Suppressor macrophage treated with lipopolysaccharide for 4 hours (primary cell): ENCODE measurements at regions not wholly inside any gene's neighbourhood (a gene's known extent, or its start where the extent isn't known, plus 50 kb on each side); places are given as distances from the start of the nearest gene placed in this dataset.

Source experiments
- DNase-seq: peaks from one replicate; pipeline ENCODE4 v3.0.0-alpha.2; 2020

DNA sequence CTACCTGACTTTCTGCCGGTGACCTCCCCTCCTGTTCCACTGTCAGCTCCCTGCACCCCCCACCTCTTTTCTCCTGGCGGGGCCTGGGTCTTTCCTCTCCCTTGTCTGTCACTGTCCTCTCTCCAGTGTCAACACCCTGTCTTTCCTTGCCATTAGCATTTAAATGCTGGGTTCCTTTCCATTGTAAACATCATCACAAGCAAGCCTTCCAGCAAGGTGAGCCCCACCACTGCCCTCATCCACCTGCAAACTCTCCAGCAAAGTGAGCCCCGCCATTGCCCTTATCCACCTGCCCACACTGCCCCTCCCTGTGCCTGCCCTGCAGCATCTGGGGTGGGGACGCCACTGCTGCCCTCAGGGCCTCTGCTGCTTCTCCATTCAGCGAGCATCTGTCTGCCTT is 195.0 kb downstream of the ENGASE start:
- DNase-seq, result no peak

DNA sequence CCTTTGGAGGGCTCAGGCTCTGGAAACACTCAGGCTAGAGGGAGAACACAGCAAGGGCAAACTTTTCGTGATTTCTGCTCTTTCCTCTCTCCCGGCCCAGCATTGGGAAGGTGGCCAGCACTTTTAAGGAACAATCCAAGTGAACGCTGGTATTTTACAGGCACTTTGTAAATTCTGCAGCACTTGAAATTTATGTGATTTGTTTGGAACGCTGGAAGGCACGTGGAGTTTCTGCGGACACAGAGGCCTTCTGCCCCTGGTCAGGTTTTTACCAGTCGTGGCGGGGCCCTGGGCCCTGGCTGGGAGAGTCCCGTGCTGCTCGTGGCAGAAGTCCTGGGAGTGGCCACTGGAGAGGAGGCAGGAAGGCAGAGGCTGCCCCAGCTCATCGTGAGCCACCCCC is 188.6 kb downstream of the ENGASE start:
- DNase-seq, result no peak

DNA sequence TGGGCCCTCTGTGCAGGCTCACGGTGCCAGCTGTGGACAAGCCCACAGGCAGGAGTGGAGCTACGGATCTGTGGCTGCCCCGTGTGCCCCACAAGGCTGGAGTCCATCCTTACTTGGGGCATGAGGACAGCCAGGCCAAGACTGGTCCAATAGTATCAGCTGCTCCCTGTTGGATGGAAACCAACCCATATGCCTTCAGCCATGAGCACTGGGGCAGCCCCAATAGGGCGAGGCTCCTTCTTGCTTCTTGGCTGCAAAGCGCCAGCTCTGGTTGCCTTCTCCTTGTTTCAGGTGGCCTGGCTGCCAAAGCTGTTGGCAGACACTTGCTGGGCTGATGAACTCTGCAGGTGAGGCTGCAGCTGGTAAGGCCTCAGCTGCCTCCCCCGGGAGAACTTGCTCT is 188.0 kb downstream of the ENGASE start:
- no peak for DNase-seq

DNA sequence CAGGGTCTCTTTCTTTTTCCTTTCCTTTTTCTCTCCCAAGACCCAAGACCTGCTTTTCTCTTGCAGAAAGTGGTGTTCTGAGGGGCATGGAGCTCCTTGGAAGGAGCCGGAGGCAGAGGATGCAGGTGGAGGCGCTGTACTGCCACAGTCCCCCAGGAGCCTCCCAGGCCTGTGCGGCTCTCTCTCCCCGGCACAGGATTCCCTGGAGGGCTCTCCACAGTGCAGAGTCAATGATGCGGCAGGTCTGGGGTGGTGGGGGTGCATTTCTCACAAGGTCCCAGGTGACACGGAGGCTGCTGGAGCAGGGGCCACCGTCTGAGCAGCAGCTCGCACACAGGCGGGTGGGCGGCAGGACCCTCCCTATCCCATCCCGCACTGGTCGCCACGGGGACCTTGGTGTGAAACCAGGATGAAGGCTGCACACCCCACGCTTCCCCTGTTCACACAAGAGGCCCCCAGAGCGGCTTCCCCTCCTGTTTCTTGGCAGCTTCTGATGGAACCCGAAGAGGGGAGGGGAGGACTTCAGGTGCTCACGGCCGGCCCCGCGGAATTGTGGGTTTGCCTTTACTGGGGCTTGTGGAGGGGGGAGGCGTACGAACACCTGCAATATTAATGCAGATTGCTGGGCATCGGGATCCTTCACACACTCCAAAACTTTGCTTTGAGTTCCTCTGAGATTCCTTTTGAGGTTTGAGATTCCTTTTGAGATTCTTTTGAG is 186.9 kb downstream of the ENGASE start:
- DNase-seq, result no peak

DNA sequence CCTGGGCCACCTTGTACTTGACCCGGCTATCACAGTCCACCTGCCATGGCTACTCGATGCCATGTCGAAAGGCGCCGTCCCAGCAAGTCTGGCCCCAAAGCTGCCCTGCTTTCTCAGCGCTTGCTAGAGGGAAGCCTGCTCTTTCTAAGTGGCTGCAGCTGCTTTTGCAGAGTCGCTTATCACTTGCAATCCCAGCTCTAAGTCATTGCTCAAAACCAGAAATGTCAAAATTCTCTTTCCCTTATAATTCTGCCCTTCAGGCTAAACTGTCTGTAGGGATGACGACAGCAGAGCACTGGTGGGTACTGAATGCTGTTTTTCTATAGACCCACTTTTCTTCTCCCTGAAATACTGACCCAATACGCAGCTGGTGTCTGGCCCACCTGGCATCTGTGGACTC is 184.2 kb downstream of the ENGASE start:
- no peak for DNase-seq

DNA sequence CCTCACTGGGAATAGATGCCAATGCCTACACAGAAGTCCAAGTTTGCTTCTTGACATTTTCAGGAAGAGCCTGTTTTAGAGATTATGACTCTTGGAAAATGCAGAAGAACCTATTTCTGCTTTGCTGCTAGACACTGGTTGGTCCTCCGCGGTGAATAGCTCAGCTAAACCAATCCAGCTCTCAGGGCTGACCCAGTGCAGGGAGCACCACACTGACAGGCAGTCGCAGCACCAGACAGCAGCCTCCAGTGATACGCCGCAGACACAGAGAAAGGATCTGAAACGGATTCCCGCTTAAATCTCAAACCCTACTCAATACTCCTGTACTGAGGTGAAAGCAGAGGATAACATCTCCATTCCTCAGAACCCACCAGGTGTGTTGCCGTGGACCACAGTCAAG is 183.4 kb downstream of the ENGASE start:
- DNase-seq, result no peak

DNA sequence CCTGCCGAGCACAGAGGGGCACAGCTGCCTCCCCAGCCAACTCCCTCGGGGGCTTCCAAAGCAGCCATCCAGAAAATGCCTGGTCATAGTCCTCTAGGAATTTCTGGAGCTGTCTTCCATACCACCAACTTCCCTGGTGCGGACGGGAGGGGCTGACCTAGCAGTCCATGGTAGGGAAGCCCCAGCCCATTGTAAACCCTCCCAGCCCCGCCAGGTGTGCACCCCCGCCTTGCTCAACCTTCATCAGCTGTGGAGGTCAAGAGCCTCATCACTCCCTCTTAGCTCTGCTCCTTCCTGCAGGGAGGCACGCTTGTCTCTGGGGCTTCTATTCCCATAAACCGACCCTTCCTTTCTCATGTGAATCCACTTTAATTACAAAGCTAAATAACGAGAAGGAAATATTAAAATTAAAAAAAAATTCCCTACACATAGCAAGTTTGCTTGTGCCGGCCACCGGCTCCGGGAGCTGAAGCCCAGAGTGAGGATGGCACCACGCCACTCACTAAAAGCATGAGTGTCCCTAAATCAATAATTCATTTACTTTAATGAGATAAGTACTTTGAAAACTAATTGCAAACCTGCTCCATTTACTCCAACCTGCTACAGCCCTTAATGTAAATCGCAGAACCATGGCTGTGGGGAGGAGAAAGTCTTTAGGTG is 181.4 kb downstream of the ENGASE start:
- DNase-seq, result no peak

DNA sequence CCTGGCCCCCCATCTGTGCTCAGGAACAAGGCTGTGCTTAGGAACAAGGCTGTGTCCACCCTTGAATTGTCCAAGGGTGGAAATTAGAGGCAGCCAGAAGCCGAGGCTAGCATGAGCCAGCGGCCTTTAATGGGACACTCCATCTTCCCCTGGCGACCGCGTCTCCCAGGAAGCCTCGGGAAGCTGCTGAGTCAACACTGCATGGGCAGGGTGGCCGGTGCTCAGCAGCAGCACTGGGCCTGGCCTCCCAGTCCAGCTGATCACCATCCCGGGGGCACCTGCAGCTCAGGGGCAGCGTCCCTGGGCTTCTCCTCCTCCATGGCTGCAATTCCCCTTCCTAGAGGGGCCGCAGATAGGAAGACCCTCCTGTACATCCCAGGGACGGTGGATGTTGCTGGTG is 180.8 kb downstream of the ENGASE start:
- DNase-seq, result no peak

DNA sequence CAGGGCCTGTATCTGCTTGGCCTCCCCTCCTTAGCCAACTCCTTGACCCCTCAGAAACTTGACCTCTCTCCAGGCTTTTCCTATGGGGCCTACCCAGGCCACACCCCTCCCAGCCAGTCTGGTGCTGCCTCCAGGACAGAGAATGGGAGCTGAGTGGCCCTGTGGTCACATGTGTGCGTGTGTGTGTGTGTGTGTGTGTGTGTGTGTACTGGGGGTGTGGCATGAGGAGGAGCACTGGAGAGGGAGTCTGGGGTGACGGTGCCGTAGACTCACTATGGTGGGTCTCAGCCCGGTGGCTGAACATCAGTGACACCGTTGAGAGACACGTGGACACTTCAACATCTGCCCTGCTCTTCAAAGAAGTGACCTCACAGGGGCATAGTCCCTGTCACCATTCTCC is 180.4 kb downstream of the ENGASE start:
- DNase-seq, result no peak

DNA sequence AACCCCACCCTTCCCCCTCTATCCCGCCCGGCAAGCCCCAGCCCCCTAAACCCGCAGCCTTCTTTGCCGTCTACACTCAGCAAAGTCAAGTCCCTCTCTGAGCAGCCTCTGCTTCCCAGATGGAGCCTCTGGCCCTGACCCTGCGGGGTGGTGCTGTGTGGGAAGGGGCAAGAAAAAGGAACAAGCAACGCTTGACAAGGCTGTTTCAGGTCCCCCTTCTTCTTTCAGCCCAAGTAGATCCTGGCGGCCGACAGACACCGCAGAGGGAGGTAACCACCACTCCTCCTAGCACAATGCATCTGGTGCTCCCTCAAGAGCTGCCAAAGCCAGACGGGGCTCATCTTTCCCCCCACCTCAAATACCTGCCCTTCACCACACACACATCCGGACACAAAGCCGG is 178.3 kb downstream of the ENGASE start:
- DNase-seq, result no peak

DNA sequence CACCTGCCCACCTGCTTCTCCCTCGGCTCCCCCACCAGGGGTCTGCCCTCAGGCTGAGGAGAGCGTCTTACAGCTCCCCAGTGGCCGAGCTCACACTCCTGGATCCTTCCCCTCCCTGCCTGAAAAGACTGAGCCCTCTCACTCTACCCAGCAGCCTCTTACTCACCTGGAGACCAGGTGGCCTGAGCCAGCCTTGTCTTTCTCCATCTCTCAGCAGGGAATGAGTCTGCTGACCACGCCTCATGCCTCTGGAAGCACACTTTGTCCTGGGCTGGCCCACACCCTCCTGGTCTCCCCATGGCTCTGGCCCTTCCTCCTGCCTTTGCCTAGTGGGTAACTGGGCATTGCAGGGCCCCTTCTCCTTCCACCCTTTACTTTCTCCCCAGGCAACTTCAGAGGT is 177.2 kb downstream of the ENGASE start:
- no peak for DNase-seq

DNA sequence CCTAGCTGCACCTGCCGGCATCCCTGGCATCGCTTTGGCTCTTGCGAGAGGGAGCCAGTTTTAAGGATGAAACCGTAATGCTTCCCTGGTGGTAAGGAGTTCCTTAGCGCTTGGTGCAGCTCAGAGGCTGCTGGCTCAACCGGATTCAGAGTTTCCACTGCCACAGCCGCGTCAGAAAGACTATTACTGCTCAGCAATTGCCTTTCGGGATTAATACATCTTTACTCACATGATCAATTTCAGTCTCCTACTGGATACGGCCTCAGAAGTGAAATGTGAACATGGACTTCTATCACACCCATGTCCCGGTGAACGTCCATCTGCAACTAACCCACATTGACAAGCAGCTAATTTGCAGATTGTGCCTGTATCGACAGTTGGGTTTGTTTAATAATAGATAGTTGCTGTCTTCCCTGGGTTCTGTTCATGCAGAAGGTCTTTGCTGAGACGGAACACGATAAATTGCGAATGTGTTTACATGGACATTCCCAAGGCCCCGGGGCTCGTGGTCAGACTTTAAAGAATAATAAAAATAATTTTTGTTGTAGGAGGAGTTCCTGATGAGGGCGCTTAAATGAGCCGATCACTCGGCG is 175.4 kb downstream of the ENGASE start:
- DNase-seq, result no peak

DNA sequence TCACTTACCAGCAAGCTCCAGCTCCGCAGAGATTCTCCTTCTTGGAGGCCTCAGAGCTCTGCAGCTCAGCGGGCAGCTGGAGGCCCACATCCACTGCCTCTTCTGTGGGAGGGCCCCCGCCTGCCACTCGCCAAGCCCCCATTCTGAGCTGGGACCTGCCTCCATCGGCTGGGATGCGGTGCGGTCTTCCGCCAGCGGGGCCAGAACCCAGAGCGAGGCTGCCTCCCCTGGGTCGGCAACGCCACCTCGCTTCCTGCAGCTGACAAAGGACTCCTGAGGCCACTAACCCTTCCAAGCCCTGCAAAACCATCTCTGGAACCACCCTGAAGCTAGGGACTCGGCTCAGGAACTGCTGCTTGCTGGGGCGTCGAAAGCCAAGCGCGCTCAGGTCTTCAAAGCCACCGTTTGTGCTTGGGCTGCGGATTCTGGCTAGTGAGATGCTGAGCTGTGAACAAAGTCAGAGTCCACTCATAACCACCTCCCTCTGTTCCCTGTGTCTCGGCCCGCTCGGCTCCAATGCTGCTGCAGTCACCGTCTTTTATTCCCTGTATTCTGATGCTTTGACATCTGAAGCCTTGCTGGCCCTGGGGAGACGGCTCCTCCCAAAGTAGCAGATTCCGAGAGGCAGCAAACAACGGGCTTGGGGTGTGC is 174.3 kb downstream of the ENGASE start:
- DNase-seq, result no peak

DNA sequence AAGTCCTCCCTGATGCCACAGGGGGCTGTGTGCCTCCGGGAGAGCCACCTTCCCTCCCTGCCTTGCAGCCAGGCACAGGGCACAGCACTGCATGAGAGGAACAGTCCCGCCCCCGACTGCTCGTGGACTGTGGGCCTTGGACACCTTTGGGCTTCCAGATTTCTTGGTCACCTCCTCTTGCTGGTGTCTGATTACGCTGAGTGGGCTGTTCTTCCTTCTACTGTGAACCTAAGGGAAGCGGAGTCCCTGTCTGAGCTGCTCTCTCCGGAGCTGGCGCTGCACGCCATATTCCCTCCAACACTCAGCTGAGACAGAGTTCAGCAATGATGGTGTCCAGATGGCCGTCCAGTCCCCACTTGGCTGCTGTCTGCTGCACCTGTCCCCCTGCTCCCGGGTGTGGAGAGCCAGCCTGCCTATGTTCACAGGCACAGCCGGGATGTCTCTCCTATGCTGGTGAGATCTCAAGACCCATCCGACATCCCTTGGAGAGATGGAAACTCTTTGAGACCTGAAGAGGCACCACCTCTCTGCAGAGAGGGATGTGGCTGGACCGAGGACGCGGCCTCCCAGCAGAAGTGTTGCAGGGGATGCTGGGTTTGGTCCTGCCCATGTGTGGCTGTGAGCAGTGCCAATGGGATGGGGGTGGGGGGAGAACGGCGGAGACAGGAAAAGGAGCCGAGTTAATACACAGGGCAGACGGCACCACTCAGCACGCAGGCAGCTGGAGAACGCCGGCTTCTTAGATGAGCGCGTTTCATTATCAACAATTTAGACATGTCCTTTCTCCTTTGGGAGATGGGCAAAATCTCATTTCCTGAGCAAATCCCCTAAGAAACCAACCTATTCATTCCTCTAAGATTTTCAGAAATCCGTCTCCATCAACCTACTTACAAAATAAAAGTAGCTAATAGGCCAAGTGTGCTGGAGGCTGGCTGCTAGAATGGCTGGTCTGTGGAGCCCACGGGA is 171.9 kb downstream of the ENGASE start:
- DNase-seq, result no peak

DNA sequence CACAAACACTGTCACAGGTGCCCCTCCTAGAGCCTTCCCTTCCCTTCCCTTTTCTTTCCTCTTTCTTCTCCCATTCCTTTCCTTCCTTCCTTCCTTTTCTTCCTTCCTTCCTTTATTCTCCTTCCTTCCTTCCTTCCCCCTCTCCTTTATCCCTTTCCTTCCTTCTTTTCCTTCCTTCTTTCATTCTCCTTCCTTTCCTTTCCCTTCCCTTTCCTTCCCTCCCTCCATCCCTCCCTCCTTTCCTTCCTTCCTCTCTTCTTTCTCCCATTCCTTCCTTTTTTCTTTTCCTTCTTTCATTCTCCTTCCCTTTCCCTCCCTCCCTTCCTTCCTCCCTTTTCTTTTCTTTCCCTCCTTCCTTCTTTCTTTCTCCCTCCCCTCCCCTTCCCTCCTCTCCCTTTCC is 170.0 kb downstream of the ENGASE start:
- no peak for DNase-seq

DNA sequence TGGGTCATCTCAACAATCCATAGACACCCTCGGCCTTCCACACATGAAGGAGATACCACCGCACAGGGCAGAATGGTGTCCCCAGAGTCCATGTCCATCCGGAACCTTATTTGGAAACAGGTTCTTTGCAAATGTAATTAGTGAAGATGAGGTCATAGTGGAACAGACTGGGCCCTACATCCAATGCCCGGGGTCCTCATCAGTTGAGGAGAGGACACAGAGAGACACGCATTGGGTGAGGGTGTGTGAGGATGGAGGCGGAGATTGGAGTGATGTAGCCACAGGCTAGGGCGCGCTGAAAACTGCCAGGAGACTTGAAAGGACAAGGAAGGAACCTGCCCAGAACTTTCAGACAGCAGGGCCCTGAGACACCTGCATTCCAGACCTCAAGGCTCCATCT is 169.4 kb downstream of the ENGASE start:
- no peak for DNase-seq

DNA sequence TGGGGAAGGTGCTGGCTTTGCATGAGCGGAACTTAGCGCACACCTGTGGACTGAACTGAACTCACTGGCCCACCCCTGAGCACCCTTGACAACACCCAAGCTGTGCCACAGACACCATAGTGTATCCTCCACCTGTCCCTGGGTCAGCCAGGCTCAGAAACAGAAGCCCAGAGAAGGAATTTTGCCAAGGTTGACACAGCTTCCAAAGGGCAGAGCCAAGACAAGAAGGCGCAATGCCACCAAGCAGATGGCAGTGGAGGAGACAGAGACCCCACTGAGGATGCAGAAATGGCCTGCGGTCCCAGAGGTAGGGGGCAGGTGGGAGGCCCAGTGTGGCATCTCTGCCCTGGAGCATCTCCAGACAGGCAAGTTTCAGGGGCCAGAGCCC is 169.0 kb downstream of the ENGASE start:
- no peak for DNase-seq

DNA sequence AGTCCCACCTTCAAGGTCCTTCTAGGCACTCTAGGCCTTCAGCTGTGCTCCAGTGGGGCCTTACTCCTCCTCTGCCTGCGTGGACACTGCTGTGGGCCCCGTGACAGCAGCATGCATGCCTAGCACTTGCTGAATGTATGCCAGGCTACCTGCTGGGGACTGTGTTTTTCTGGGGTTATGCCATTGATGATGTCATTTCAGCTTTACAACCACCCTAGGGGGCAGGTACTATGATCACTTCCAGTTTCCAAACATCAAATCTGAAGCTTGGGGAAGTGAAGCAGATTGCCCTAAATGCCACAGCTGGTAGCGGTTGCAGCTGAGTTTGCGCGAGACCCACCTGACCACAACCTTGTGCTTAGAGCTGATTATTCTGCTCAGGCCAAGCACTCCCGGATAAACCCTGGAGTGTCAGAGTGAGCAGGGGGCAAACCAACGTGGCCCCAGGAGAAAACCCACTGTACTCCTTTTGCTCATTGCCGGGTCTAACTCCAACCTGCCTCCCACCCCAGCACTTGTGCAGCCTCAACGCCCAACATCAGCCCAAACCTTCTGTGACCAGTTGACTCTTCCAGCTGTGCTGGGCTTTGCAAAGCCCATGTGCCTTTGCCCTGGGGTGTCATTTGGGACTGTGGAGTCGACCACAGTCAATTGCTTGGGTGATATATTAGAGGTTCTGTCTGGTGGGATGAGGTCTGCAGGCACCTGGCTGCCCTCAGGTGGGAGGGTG is 168.4 kb downstream of the ENGASE start:
- no peak for DNase-seq

DNA sequence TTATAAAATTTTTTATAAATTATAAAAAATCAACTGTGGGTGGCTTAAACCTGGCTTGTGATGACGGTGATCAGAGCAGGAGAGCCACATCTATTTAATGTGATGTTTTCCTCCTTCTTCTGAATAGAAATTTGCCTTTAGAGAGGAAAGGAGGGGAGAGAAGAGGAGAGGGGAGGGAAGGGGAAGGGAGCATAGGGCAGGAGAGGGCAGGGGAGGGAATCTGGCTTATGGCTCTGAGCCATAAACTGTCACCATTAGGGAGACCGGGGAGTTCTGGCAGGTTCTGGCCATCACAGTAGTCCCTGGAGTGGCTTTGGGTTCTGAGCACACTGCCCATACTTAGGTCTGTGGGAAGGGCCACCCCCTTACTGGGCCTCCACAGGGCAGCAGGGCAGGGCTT is 167.8 kb downstream of the ENGASE start:
- no peak for DNase-seq

DNA sequence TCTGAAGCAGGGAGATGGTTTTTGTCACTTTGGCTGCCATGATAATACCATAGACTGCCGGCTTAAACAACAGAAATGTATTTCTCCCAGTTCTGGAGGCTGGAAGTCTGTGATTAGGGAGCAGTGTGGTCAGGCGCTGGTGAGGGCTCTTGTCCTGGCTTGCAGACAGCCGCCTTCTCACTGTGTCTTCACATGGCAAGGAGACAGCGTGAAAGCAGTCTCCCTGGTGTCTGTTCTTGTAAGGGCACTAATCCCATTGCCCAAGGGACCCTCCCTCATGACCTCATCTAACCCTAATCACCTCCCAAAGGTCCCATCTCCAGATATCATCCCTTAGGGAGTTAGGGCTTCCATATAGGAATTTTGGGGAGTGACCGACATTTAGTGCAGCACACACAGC is 167.0 kb downstream of the ENGASE start:
- no peak for DNase-seq

DNA sequence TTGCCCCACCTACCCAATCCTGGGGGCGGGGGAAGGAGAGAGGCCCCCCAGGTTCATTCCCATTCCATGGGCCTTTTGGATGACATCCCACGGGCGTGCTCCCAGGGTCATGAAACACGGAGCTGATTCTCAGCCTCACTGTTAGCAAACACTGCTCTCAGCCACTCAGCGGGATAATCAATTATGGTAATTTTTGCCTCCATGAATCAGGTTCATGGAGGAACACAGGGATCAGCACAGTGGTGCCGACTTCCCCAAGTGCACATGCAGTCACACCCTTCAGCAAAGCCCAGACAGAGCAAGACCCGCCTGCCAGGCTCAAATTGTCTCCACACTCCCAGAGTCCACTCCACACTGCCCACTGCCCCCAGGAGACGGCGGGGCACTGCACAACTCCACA is 164.6 kb downstream of the ENGASE start:
- DNase-seq, result no peak

DNA sequence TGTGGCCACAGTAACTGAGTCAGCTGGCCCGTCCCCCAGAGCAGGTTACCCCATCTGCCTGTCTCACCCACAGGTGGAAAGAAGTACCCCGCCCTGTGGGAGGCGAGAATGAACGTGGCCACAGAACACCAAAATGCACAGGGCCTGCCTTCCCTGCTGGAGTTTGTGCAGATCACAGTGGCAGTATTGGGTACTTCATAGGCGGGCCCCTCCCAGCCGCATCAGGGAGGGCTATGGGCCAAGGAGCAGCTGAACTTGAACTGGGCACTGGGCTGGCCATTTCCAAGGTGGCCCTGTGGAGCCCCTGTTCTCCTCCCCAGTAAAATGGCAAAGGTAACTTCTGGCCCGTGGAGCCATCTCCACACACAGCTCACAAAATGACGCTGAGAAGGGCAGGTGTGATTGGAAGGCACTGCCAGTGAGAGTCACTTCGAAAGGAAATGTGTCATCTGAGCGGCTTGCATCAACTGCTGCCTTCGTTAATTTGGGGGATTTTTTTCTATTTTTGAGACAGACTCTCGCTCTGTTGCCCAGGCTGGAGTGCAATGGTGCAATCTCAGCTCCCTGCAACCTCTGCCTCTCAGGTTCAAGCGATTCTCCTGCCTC is 162.9 kb downstream of the ENGASE start:
- DNase-seq, result no peak
